SU-DHL-6 (cell line): ENCODE measurements at regions not wholly inside any gene's neighbourhood (a gene's known extent, or its start where the extent isn't known, plus 50 kb on each side); places are given as distances from the start of the nearest gene placed in this dataset.

Source experiments
- H2AFZ ChIP-seq: fragments of 200-600 bp; sonication (generic); 2 replicates; pipeline ENCODE4 v1.6.1; 2014; ENCODE audit warnings: low read depth, mild to moderate bottlenecking, moderate library complexity, mixed read lengths, antibody characterized with exemption, low read length; ENCODE audit not compliant: severe bottlenecking
- H3F3A ChIP-seq: fragments of 200-600 bp; shearing (Covaris generic); 2 replicates; pipeline ENCODE4 v1.6.0; 2016; ENCODE audit warnings: antibody characterized with exemption, mild to moderate bottlenecking; ENCODE audit not compliant: insufficient read depth
- H3K27ac ChIP-seq: fragments of 200-600 bp; sonication (generic); 2 replicates; pipeline ENCODE4 v1.5.1; 2016; ENCODE audit warnings: low read depth, mild to moderate bottlenecking, low read length, moderate library complexity, mixed read lengths
- H3K27me3 ChIP-seq: fragments of 200-600 bp; sonication (generic), shearing (Covaris generic); 2 replicates; pipeline ENCODE4 v1.6.0; 2014; ENCODE audit warnings: mild to moderate bottlenecking, low read length
- H3K36me3 ChIP-seq: fragments of 200-600 bp; sonication (generic); 2 replicates; pipeline ENCODE4 v1.6.1; 2014; ENCODE audit warnings: mild to moderate bottlenecking, low read length, mixed read lengths
- H3K4me2 ChIP-seq: fragments of 300-600, 200-600 bp; shearing (Covaris generic), sonication (generic); 2 replicates; pipeline ENCODE4 v1.6.0; 2014; ENCODE audit warnings: low read length, low read depth, mild to moderate bottlenecking; ENCODE audit not compliant: poor library complexity, severe bottlenecking
- H3K4me3 ChIP-seq: fragments of 200-600 bp; sonication (generic); 2 replicates; pipeline ENCODE4 v1.5.1; 2014; ENCODE audit warnings: antibody characterized with exemption, low read length, mild to moderate bottlenecking, mixed read lengths; ENCODE audit not compliant: insufficient read depth, poor library complexity, severe bottlenecking
- H3K79me2 ChIP-seq: fragments of 200-600 bp; sonication (generic); 2 replicates; pipeline ENCODE4 v1.6.1; 2014; ENCODE audit warnings: mild to moderate bottlenecking, low read length, moderate library complexity; ENCODE audit not compliant: insufficient read depth
- H3K9ac ChIP-seq: fragments of 200-600 bp; sonication (generic); 2 replicates; pipeline ENCODE4 v1.7.0; 2014; ENCODE audit warnings: mild to moderate bottlenecking, low read length
- H3K9me2 ChIP-seq: fragments of 200-600 bp; sonication (generic); replicated peaks from 2 replicates; pipeline ENCODE4 v1.6.1; 2014; ENCODE audit warnings: low read length; ENCODE audit not compliant: insufficient read depth
- H3K9me3 ChIP-seq: fragments of 200-600 bp; sonication (generic); 2 replicates; pipeline ENCODE4 v1.6.1; 2014; ENCODE audit warnings: low read length, mixed read lengths; ENCODE audit not compliant: insufficient read depth
- H4K20me1 ChIP-seq: fragments of 200-600 bp; sonication (generic); 2 replicates; pipeline ENCODE4 v1.6.1; 2014; ENCODE audit warnings: low read depth, mild to moderate bottlenecking, antibody characterized with exemption, low read length, moderate library complexity, mixed read lengths
- EZH2phosphoT487 ChIP-seq: fragments of 200-600 bp; sonication (generic), shearing (Covaris generic); conservative IDR thresholded peaks from 2 replicates; pipeline ENCODE4 v1.6.1; 2018; ENCODE audit warnings: mild to moderate bottlenecking, antibody characterized with exemption, low read length, moderate library complexity, mixed read lengths
- TF ChIP-seq, protein P1 (sequence below): fragments of 200-600 bp; sonication (generic); IDR thresholded peaks from one replicate; pipeline ENCODE4 v1.5.1; 2017; ENCODE audit warnings: antibody characterized with exemption, mild to moderate bottlenecking, low read length, moderate library complexity; ENCODE audit not compliant: insufficient read depth, poor library complexity, severe bottlenecking

- Histone ChIP-seq H3K4me3 (no peak overlapping the region), H3K9me3 (no peaks in the 10 kb centered on the region), H3K4me2 (no peak overlapping the region), H3K27me3 (no peaks in the 10 kb centered on the region), H4K20me1 (no peaks in the 10 kb centered on the region), H3K9ac (no peak overlapping the region), H3K27ac (no peak overlapping the region), H3K79me2 (no peaks in the 10 kb centered on the region), H2AFZ (no peak overlapping the region), H3K9me2 (no peaks in the 10 kb centered on the region), H3F3A (no peaks in the 10 kb centered on the region), H3K36me3 (no peaks in the 10 kb centered on the region)
- TF ChIP-seq EZH2phosphoT487 = no peak
- TF ChIP-seq, protein P1, sequence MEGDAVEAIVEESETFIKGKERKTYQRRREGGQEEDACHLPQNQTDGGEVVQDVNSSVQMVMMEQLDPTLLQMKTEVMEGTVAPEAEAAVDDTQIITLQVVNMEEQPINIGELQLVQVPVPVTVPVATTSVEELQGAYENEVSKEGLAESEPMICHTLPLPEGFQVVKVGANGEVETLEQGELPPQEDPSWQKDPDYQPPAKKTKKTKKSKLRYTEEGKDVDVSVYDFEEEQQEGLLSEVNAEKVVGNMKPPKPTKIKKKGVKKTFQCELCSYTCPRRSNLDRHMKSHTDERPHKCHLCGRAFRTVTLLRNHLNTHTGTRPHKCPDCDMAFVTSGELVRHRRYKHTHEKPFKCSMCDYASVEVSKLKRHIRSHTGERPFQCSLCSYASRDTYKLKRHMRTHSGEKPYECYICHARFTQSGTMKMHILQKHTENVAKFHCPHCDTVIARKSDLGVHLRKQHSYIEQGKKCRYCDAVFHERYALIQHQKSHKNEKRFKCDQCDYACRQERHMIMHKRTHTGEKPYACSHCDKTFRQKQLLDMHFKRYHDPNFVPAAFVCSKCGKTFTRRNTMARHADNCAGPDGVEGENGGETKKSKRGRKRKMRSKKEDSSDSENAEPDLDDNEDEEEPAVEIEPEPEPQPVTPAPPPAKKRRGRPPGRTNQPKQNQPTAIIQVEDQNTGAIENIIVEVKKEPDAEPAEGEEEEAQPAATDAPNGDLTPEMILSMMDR = no peak
Measured at GRCh38 chr6:74966712-74967111, 239.1 kb downstream of the COL12A1 start.

GRCh38 chr6:74964871-74965441, 240.9 kb downstream of the COL12A1 start:
- no peaks in the 10 kb centered on the region for H4K20me1 ChIP-seq
- no peak overlapping the region for H3K4me2 ChIP-seq
- no peaks in the 10 kb centered on the region for H3K9me3 ChIP-seq
- H3F3A ChIP-seq = no peaks in the 10 kb centered on the region
- H3K9ac ChIP-seq = no peak overlapping the region
- H2AFZ ChIP-seq = no peak overlapping the region
- no peaks in the 10 kb centered on the region for H3K36me3 ChIP-seq
- no peak overlapping the region for H3K27ac ChIP-seq
- H3K4me3 ChIP-seq = no peak overlapping the region
- H3K79me2 ChIP-seq = no peaks in the 10 kb centered on the region
- H3K9me2 ChIP-seq = no peaks in the 10 kb centered on the region
- no peaks in the 10 kb centered on the region for H3K27me3 ChIP-seq
- no peak for TF ChIP-seq EZH2phosphoT487
- TF ChIP-seq, protein P1 = no peak

DNA sequence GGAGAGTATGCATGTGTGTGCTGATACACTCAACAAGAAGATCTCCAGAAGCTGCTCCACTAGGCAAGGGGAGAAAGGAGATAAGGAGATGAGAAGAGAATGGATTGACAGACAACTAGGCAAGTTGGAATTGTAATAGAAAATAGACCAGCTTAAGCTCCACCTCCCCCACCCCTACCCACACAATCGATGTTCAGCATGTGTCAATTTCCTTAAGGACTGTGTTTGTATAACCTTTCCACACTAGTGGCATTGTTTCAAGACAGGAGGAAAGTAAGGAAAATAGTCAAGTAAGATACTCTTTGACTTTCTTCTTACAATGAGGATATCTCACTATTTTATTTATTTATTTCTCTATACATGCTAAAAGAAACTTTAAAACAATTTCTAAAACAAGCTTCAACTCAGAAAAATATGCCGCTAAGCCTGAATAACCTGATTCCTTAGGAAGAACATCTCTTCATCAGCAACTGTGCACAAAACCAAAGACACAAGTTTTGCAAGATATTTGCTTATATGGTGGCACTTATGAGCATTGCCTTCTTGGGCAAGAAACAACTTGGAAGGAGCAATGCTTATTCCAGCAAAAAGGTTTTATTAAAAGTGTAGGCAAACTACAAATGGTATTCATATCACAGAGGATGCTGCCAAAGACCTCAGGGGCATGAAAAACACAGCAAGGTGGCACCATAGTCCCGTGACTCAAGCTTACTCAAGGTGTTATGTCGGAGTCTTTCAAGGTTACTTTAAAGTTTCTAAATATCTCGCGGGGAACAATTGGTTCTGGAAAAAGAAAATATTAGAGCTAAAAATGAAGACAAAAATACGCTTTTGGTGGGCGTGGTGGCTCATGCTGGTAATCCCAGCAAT, 249.1 kb downstream of the COL12A1 start:
- H4K20me1 ChIP-seq = no peaks in the 10 kb centered on the region
- no peak overlapping the region for H3K9ac ChIP-seq
- no peaks in the 10 kb centered on the region for H3K27me3 ChIP-seq
- no peak overlapping the region for H3K27ac ChIP-seq
- no peaks in the 10 kb centered on the region for H3K79me2 ChIP-seq
- no peak overlapping the region for H2AFZ ChIP-seq
- H3K36me3 ChIP-seq = no peaks in the 10 kb centered on the region
- no peak for TF ChIP-seq EZH2phosphoT487
- TF ChIP-seq, protein P1 = no peak
- no peak overlapping the region for H3K4me3 ChIP-seq
- no peak overlapping the region for H3K4me2 ChIP-seq
- H3K9me2 ChIP-seq = no peaks in the 10 kb centered on the region; the same call in 1 of the 2 replicates
- no peaks in the 10 kb centered on the region for H3K9me3 ChIP-seq
- no peaks in the 10 kb centered on the region for H3F3A ChIP-seq
